Adrenal gland (tissue), 9 donors: ENCODE measurements at regions not wholly inside any gene's neighbourhood (a gene's known extent, or its start where the extent isn't known, plus 50 kb on each side); places are given as distances from the start of the nearest gene placed in this dataset.

Experiments used
- DNase-seq, 7 donors: peaks; one replicate each; pipeline ENCODE4 v3.0.0-alpha.2; 2019 to 2020
- H3K27ac ChIP-seq, 5 donors: fragments of 200-600 bp; sonication (generic) in 4 of 5; 1 replicate in 3 of 5; 2 replicates in 2 of 5; pipeline versions ENCODE4 v1.5.1 to v1.8.0; 2016 to 2020; ENCODE audit warnings: mild to moderate bottlenecking in 1 of 5
- H3K27me3 ChIP-seq: fragments of 200-600 bp; 2 replicates; pipeline ENCODE4 v1.8.0; 2021
- H3K36me3 ChIP-seq, 2 donors: fragments of 200-600 bp; replicated peaks in 1 of 2; 1 replicate in 1 of 2; 2 replicates in 1 of 2; pipeline versions ENCODE4 v1.5.1 to v1.8.0; 2018 to 2022
- H3K4me1 ChIP-seq, 2 donors: fragments of 200-600 bp; replicated peaks in 1 of 2; 1 replicate in 1 of 2; 2 replicates in 1 of 2; pipeline versions ENCODE4 v1.5.1 to v1.8.0; 2018 to 2021
- H3K4me3 ChIP-seq, 4 donors: fragments of 200-600 bp; sonication (generic) in 3 of 4; one replicate each; pipeline ENCODE4 v1.5.1; 2016 to 2018
- H3K9me3 ChIP-seq, 3 donors: fragments of 200-600 bp; sonication (generic) in 1 of 3; replicated peaks in 1 of 3; 1 replicate in 2 of 3; 2 replicates in 1 of 3; pipeline versions ENCODE4 v1.5.1 to v1.8.0; 2016 to 2021
- CTCF ChIP-seq, 6 experiments: fragments of 450-650 bp in 4 of 6; fragments of 200-600 bp in 2 of 6; sonication (generic) in 1 of 6; IDR thresholded peaks; 1 replicate in 5 of 6; 2 replicates in 1 of 6; pipeline versions ENCODE4 v1.5.1 to v1.8.0; 2016 to 2021; ENCODE audit warnings: antibody characterized with exemption in 6 of 6, mild to moderate bottlenecking in 2 of 6, moderate library complexity in 1 of 6
- POLR2A ChIP-seq, 2 donors: fragments of 450-650 bp; IDR thresholded peaks; one replicate each; pipeline ENCODE4 v1.6.1; 2017; ENCODE audit warnings: antibody characterized with exemption in 2 of 2, mild to moderate bottlenecking in 2 of 2, moderate library complexity in 1 of 2
- WGBS, 4 donors: extraction: QIAGEN DNeasy Blood & Tissue Kit in 2 of 4; methylation state at CpG; one replicate each; pipeline versions ENCODE4 v1.1.5 to v1.1.7; 2013 to 2017; 5-methylcytosine and 5-hydroxymethylcytosine counted together
- intact Hi-C, 2 donors: fragments of 100-400 bp; cut with DNase I; formaldehyde crosslinking; loops; one replicate each; pipeline versions ENCODE4 v1.14.1 to v1.15.0; 2022 to 2023
- donor health status: healthy with polysubstance abuse.
- donor health status: Bipolar disorder and iron deficiency.
- donor health status: DM: yes; HTN: yes; CAD: no.
- donor health status: DM: no; HTN: no; CAD: no.
- donor health status: DM: no; HTN: no; CAD: no.

- Histone ChIP-seq H3K27me3 (no peaks in the 10 kb centered on the region), H3K4me3 (no peak overlapping the region), H3K27ac (no peak overlapping the region), H3K9me3 (no peaks in the 10 kb centered on the region), H3K36me3 (no peaks in the 10 kb centered on the region), H3K4me1 (no peaks in the 10 kb centered on the region)
- no peak for TF ChIP-seq CTCF (IDR thresholded peaks at IDR 0.05)
- intact Hi-C loops = no loop called here
- no peak for DNase-seq
Observed at GRCh38 chr1:75014250-75014649, 119.9 kb upstream of the LHX8 start.

- DNase-seq = no peak
- no peak overlapping the region for H3K27ac ChIP-seq
- H3K4me1 ChIP-seq = no peaks in the 10 kb centered on the region
- intact Hi-C loops = no loop called here
- H3K36me3 ChIP-seq = no peaks in the 10 kb centered on the region
- H3K4me3 ChIP-seq = no peak overlapping the region
- 67 to 94% (median 87%) methylated on average over 1 of the region's 1 CpG for WGBS, 4 donors
- H3K27me3 ChIP-seq = no peaks in the 10 kb centered on the region
- no peaks in the 10 kb centered on the region for H3K9me3 ChIP-seq
- TF ChIP-seq CTCF (IDR thresholded peaks at IDR 0.05) = no peak
- TF ChIP-seq POLR2A (IDR thresholded peaks at IDR 0.05) = no peak
Observed at GRCh38 chr1:75023005-75023404, 111.2 kb upstream of the LHX8 start.

GRCh38 chr1:75034376-75034775, 99.8 kb upstream of the LHX8 start:
- H3K27ac ChIP-seq = no peak overlapping the region
- DNase-seq = no peak
- no peaks in the 10 kb centered on the region for H3K9me3 ChIP-seq
- no peaks in the 10 kb centered on the region for H3K4me1 ChIP-seq
- intact Hi-C loops = no loop called here
- H3K4me3 ChIP-seq = no peak overlapping the region
- H3K27me3 ChIP-seq = no peaks in the 10 kb centered on the region
- H3K36me3 ChIP-seq = no peaks in the 10 kb centered on the region
- TF ChIP-seq CTCF (IDR thresholded peaks at IDR 0.05) = no peak
- TF ChIP-seq POLR2A (IDR thresholded peaks at IDR 0.05) = no peak
- 57 to 72% (median 65%) methylated on average over 3 of the region's 3 CpGs for WGBS, 4 donors

GRCh38 chr1:75035536-75035935, 98.7 kb upstream of the LHX8 start:
- H3K9me3 ChIP-seq = no peaks in the 10 kb centered on the region
- no peaks in the 10 kb centered on the region for H3K27me3 ChIP-seq
- TF ChIP-seq POLR2A (IDR thresholded peaks at IDR 0.05) (no peak), CTCF (IDR thresholded peaks at IDR 0.05) (no peak)
- no peak overlapping the region for H3K27ac ChIP-seq
- no peak overlapping the region for H3K4me3 ChIP-seq
- H3K4me1 ChIP-seq = no peaks in the 10 kb centered on the region
- intact Hi-C loops = no loop called here
- no peak for DNase-seq
- no peaks in the 10 kb centered on the region for H3K36me3 ChIP-seq
- 70 to 94% (median 79%) methylated on average over 4 of the region's 4 CpGs for WGBS, 4 donors
